Breast epithelium (tissue), 4 donors: ENCODE measurements at regions not wholly inside any gene's neighbourhood (a gene's known extent, or its start where the extent isn't known, plus 50 kb on each side); places are given as distances from the start of the nearest gene placed in this dataset.

Experiments used
- DNase-seq, 2 donors: peaks; one replicate each; pipeline ENCODE4 v3.0.0-alpha.2; 2019; ENCODE audit warnings: low spot score in 2 of 2
- H3K27ac ChIP-seq, 2 donors: fragments of 200-600 bp; sonication (generic) in 1 of 2; one replicate each; pipeline ENCODE4 v1.5.1; 2016 to 2019; ENCODE audit warnings: mild to moderate bottlenecking in 1 of 2
- H3K27me3 ChIP-seq, 2 donors: fragments of 200-600 bp; sonication (generic) in 1 of 2; one replicate each; pipeline versions ENCODE4 v1.5.1 to v1.6.0; 2017 to 2019; ENCODE audit warnings: control low read depth in 1 of 2, mild to moderate bottlenecking in 1 of 2
- H3K36me3 ChIP-seq: fragments of 200-600 bp; one replicate; pipeline ENCODE4 v1.5.1; 2019
- H3K4me1 ChIP-seq, 2 donors: fragments of 200-600 bp; sonication (generic); one replicate each; pipeline ENCODE4 v1.5.1; 2016 to 2019; ENCODE audit warnings: control low read depth in 1 of 2
- H3K4me3 ChIP-seq, 3 donors: fragments of 200-600 bp; sonication (generic); 1 replicate in 2 of 3; 2 replicates in 1 of 3; pipeline ENCODE4 v1.5.1; 2016 to 2019; ENCODE audit warnings: mild to moderate bottlenecking in 3 of 3, moderate library complexity in 2 of 3
- H3K9me3 ChIP-seq, 2 donors: fragments of 200-600 bp; sonication (generic) in 1 of 2; one replicate each; pipeline ENCODE4 v1.5.1; 2016 to 2019; ENCODE audit warnings: control low read depth in 1 of 2
- POLR2A ChIP-seq: fragments of 450-650 bp; IDR thresholded peaks from one replicate; pipeline ENCODE4 v1.6.1; 2016; ENCODE audit warnings: antibody characterized with exemption, mild to moderate bottlenecking, moderate library complexity
- POLR2AphosphoS5 ChIP-seq, 3 donors: sonication (generic); formaldehyde crosslinking; IDR thresholded peaks; one replicate each; pipeline ENCODE4 v1.6.1; 2017; ENCODE audit warnings: antibody characterized with exemption in 3 of 3
- intact Hi-C: fragments of 100-400 bp; cut with DNase I; formaldehyde crosslinking; loops from one replicate; pipeline ENCODE4 v1.15.1; 2023; ENCODE audit warnings: low total_unique reads
- TF ChIP-seq, protein P1 (sequence below), 3 donors: fragments of 450-650 bp; IDR thresholded peaks; one replicate each; pipeline ENCODE4 v1.5.1; 2016 to 2017; ENCODE audit warnings: antibody characterized with exemption in 3 of 3, mild to moderate bottlenecking in 3 of 3, moderate library complexity in 3 of 3

DNA sequence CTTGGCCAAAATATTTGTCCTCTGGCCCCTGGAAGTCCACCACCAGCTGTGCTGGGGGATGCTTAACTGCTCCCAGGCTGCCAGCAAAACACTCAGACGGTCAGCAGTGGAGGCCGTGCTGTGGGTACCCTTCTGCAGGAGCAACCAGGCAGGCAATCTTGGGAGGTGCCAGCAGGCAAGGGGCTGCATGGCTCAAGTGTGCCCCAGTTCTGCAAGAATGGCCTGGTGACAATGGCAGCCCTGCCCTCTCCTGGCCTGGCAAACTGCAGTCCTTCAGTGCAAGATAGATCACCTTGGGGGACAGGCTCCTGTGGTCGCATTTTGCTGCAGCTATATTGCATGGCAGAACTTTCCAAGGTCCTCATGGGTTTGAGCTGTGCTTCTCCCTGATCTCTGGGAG, 728.3 kb downstream of the TMTC2 start:
- no peak overlapping the region for H3K27ac ChIP-seq

DNA sequence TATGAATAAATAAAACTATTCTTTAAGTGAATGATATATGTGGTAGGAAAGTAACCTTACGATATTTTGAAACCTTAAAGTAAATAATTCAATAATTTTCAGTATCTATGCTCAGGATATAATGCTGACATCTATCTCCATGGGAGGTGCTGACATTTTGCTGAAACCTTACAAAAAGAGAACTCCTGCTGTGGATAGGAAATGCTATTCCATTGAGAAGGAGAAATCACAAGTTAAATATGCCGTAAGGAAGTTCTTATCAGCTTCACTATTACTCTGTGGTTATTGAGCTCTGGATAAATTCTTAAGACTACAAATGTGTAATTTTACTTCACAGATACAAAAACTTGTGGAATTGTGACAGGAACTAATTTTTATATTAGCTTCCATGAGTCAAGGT, 722.1 kb downstream of the TMTC2 start:
- no peak overlapping the region for H3K4me3 ChIP-seq
- H3K27me3 ChIP-seq, result no peaks in the 10 kb centered on the region
- no peaks in the 10 kb centered on the region for H3K36me3 ChIP-seq
- intact Hi-C loops, result no loop called here
- no peaks in the 10 kb centered on the region for H3K9me3 ChIP-seq
- no peaks in the 10 kb centered on the region for H3K4me1 ChIP-seq
- H3K27ac ChIP-seq, result no peak overlapping the region
- DNase-seq, result no peak
- TF ChIP-seq POLR2AphosphoS5 (IDR thresholded peaks at IDR 0.05) (no peak), POLR2A (no peak)
- TF ChIP-seq, protein P1, sequence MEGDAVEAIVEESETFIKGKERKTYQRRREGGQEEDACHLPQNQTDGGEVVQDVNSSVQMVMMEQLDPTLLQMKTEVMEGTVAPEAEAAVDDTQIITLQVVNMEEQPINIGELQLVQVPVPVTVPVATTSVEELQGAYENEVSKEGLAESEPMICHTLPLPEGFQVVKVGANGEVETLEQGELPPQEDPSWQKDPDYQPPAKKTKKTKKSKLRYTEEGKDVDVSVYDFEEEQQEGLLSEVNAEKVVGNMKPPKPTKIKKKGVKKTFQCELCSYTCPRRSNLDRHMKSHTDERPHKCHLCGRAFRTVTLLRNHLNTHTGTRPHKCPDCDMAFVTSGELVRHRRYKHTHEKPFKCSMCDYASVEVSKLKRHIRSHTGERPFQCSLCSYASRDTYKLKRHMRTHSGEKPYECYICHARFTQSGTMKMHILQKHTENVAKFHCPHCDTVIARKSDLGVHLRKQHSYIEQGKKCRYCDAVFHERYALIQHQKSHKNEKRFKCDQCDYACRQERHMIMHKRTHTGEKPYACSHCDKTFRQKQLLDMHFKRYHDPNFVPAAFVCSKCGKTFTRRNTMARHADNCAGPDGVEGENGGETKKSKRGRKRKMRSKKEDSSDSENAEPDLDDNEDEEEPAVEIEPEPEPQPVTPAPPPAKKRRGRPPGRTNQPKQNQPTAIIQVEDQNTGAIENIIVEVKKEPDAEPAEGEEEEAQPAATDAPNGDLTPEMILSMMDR (IDR thresholded peaks at IDR 0.05), result no peak

More for the DNA sequence above, 728.3 kb downstream of the TMTC2 start:
- TF ChIP-seq POLR2AphosphoS5 (IDR thresholded peaks at IDR 0.05), result no peak
- TF ChIP-seq POLR2A, result no peak
- TF ChIP-seq, protein P1 (IDR thresholded peaks at IDR 0.05), result no peak
- Histone ChIP-seq H3K4me3 (no peak overlapping the region), H3K27me3 (no peaks in the 10 kb centered on the region), H3K9me3 (no peaks in the 10 kb centered on the region), H3K36me3 (no peaks in the 10 kb centered on the region), H3K4me1 (no peaks in the 10 kb centered on the region)
- intact Hi-C loops, result no loop called here
- DNase-seq, result no peak

DNA sequence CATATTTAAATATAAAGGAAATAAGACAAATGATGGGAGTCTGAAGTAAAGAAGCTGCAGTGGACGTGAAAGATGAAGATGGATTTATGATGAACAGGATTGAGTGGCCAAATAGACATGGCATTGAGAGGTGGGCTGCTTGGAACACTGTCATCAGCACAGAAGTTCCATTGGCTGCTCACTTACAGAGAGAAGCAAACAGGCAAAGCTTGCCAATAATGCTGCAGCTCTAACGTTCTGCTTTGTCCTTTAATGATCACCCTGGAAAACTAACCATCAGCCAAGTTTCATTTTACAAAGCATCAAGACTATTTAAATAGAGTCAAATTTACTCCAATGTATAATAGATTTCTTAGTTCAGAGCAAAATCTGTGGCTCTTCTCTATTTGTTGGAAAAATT, 721.4 kb downstream of the TMTC2 start:
- intact Hi-C loops, result no loop called here

GRCh38 chr12:83404521-83404920, 717.8 kb downstream of the TMTC2 start:
- Histone ChIP-seq H3K4me3 (no peak overlapping the region), H3K36me3 (no peaks in the 10 kb centered on the region), H3K4me1 (no peaks in the 10 kb centered on the region), H3K9me3 (no peaks in the 10 kb centered on the region), H3K27ac (no peak overlapping the region), H3K27me3 (no peaks in the 10 kb centered on the region)
- no peak for TF ChIP-seq POLR2A
- TF ChIP-seq, protein P1 (IDR thresholded peaks at IDR 0.05), result no peak
- no peak for TF ChIP-seq POLR2AphosphoS5 (IDR thresholded peaks at IDR 0.05)
- DNase-seq, result no peak
- intact Hi-C loops, result no loop called here

More for the DNA sequence above, 721.4 kb downstream of the TMTC2 start:
- Histone ChIP-seq H3K4me1 (no peaks in the 10 kb centered on the region), H3K36me3 (no peaks in the 10 kb centered on the region), H3K27ac (no peak overlapping the region), H3K27me3 (no peaks in the 10 kb centered on the region), H3K9me3 (no peaks in the 10 kb centered on the region), H3K4me3 (no peak overlapping the region)
- TF ChIP-seq, protein P1 (IDR thresholded peaks at IDR 0.05), result no peak
- TF ChIP-seq POLR2AphosphoS5 (IDR thresholded peaks at IDR 0.05) (no peak), POLR2A (no peak)
- DNase-seq, result no peak

DNA sequence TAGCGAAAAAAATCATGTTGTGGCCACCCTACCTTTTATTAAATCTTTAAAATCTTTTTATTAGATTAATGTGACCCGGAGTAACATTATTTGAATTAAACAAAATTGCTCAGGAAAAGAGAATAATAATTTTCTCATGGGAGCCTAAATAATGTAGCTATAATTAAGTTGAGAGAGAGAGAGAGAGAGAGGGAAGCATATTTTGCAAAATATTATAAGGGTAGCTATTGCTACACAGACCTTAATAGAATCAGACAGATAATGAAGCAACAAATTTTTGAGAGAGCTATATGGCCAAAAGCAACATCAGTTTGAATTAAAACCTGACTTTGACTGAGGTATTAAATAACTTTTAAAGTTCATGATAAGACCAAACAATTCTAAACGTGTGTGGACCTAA, 703.5 kb downstream of the TMTC2 start:
- DNase-seq, result no peak
- Histone ChIP-seq H3K36me3 (no peaks in the 10 kb centered on the region), H3K9me3 (no peaks in the 10 kb centered on the region), H3K4me3 (no peak overlapping the region), H3K4me1 (no peaks in the 10 kb centered on the region), H3K27ac (no peak overlapping the region), H3K27me3 (no peaks in the 10 kb centered on the region)
- TF ChIP-seq POLR2A (no peak), POLR2AphosphoS5 (IDR thresholded peaks at IDR 0.05) (no peak)
- TF ChIP-seq, protein P1 (IDR thresholded peaks at IDR 0.05), result no peak
- intact Hi-C loops, result loop anchor here (10.0 kb wide), 1 partner anchor 405 kb away; no protein-coding TSS in a partner anchor
